Body of pancreas (tissue), 4 donors: ENCODE measurements at regions not wholly inside any gene's neighbourhood (a gene's known extent, or its start where the extent isn't known, plus 50 kb on each side); places are given as distances from the start of the nearest gene placed in this dataset.

Source experiments
- ATAC-seq: fragments of 150-250 bp; one replicate; pipeline ENCODE4 v1.9.1; 2016
- DNase-seq, 4 donors: peaks; one replicate each; pipeline ENCODE4 v3.0.0-alpha.2; 2019
- H3K27ac ChIP-seq, 4 donors: fragments of 200-600 bp; sonication (generic); 1 replicate in 3 of 4; 2 replicates in 1 of 4; pipeline versions ENCODE4 v1.5.1 to v1.6.1; 2016 to 2019; ENCODE audit warnings: mild to moderate bottlenecking in 1 of 4, mixed read lengths in 1 of 4, moderate library complexity in 1 of 4
- H3K27me3 ChIP-seq, 2 donors: fragments of 200-600 bp; sonication (generic); one replicate each; pipeline ENCODE4 v1.6.0; 2016; ENCODE audit warnings: mild to moderate bottlenecking in 1 of 2
- H3K36me3 ChIP-seq, 2 donors: fragments of 200-600 bp; sonication (generic); replicated peaks in 1 of 2; 2 replicates each; pipeline ENCODE4 v1.5.1; 2016; ENCODE audit warnings: low read depth in 2 of 2; ENCODE audit not compliant: insufficient read depth in 1 of 2
- H3K4me1 ChIP-seq: fragments of 200-600 bp; sonication (generic); one replicate; pipeline ENCODE4 v1.6.0; 2016
- H3K4me3 ChIP-seq, 2 donors: fragments of 200-600 bp; sonication (generic); 1 replicate in 1 of 2; 2 replicates in 1 of 2; pipeline ENCODE4 v1.5.1; 2016 to 2019
- H3K9me3 ChIP-seq, 3 donors: fragments of 200-600 bp; sonication (generic); 1 replicate in 2 of 3; 2 replicates in 1 of 3; pipeline ENCODE4 v1.5.1; 2016
- CTCF ChIP-seq, 7 experiments: fragments of 450-650 bp in 4 of 7; fragments of 200-600 bp in 3 of 7; sonication (generic) in 3 of 7; IDR thresholded peaks; one replicate each; pipeline ENCODE4 v1.5.1; 2016 to 2019; ENCODE audit warnings: antibody characterized with exemption in 7 of 7
- POLR2A ChIP-seq, 3 donors: fragments of 450-650 bp; IDR thresholded peaks; one replicate each; pipeline ENCODE4 v1.6.1; 2016; ENCODE audit warnings: antibody characterized with exemption in 3 of 3, mild to moderate bottlenecking in 2 of 3
- WGBS, 2 donors: methylation state at CpG; one replicate each; pipeline ENCODE4 v1.1.5; 2017; 5-methylcytosine and 5-hydroxymethylcytosine counted together
- intact Hi-C: fragments of 100-400 bp; cut with DNase I; formaldehyde crosslinking; loops from one replicate; pipeline ENCODE4 v1.15.1; 2023

GRCh38 chr2:23198316-23199114 is 186.5 kb upstream of the KLHL29 start:
- WGBS, 2 donors: 50 to 61% methylated on average over 12 of the region's 12 CpGs
- no peaks in the 10 kb centered on the region for H3K36me3 ChIP-seq
- ATAC-seq (no peak), DNase-seq (no peak)
- H3K4me1 ChIP-seq: no peaks in the 10 kb centered on the region
- no peak for TF ChIP-seq POLR2A (IDR thresholded peaks at IDR 0.05)
- TF ChIP-seq CTCF (IDR thresholded peaks at IDR 0.05): no peak
- no peak overlapping the region for H3K27ac ChIP-seq
- intact Hi-C loops: no loop called here
- no peaks in the 10 kb centered on the region for H3K27me3 ChIP-seq
- no peaks in the 10 kb centered on the region for H3K9me3 ChIP-seq
- H3K4me3 ChIP-seq: no peak overlapping the region

- intact Hi-C loops: no loop called here
- Histone ChIP-seq H3K27ac (no peak overlapping the region), H3K9me3 (no peaks in the 10 kb centered on the region), H3K36me3 (no peaks in the 10 kb centered on the region), H3K4me1 (no peaks in the 10 kb centered on the region), H3K27me3 (no peaks in the 10 kb centered on the region), H3K4me3 (no peak overlapping the region)
- DNase-seq (no peak), ATAC-seq (no peak)
- TF ChIP-seq POLR2A (IDR thresholded peaks at IDR 0.05) (no peak), CTCF (IDR thresholded peaks at IDR 0.05) (peak in 1 of 7 experiments; percentile 10)
- WGBS, 2 donors: 47 to 56% methylated on average over 6 to 7 of the region's 7 CpGs
These were observed 185.7 kb upstream of the KLHL29 start for GRCh38 chr2:23199115-23199918.

- TF ChIP-seq CTCF (IDR thresholded peaks at IDR 0.05) (no peak), POLR2A (IDR thresholded peaks at IDR 0.05) (no peak)
- intact Hi-C loops: no loop called here
- H3K27me3 ChIP-seq: no peaks in the 10 kb centered on the region
- no peak overlapping the region for H3K4me3 ChIP-seq
- H3K4me1 ChIP-seq: no peaks in the 10 kb centered on the region
- WGBS, 2 donors: 72 to 82% methylated on average over 2 of the region's 2 CpGs
- no peak for ATAC-seq
- H3K27ac ChIP-seq: no peak overlapping the region
- no peak for DNase-seq
- no peaks in the 10 kb centered on the region for H3K9me3 ChIP-seq
- no peaks in the 10 kb centered on the region for H3K36me3 ChIP-seq
These were observed 184.8 kb upstream of the KLHL29 start for GRCh38 chr2:23200068-23200786.

GRCh38 chr2:23200787-23201114 is 184.2 kb upstream of the KLHL29 start:
- ATAC-seq: no peak
- Histone ChIP-seq H3K36me3 (no peaks in the 10 kb centered on the region), H3K27ac (no peak overlapping the region), H3K4me1 (no peaks in the 10 kb centered on the region), H3K27me3 (no peaks in the 10 kb centered on the region), H3K4me3 (no peak overlapping the region), H3K9me3 (no peaks in the 10 kb centered on the region)
- TF ChIP-seq POLR2A (IDR thresholded peaks at IDR 0.05) (no peak), CTCF (IDR thresholded peaks at IDR 0.05) (no peak)
- 38 to 41% methylated on average over 5 of the region's 5 CpGs for WGBS, 2 donors
- DNase-seq: no peak
- intact Hi-C loops: no loop called here
